SU-DHL-6 (cell line): ENCODE measurements at regions not wholly inside any gene's neighbourhood (a gene's known extent, or its start where the extent isn't known, plus 50 kb on each side); places are given as distances from the start of the nearest gene placed in this dataset.

Experiments
- H2AFZ ChIP-seq: fragments of 200-600 bp; sonication (generic); 2 replicates; pipeline ENCODE4 v1.6.1; 2014; ENCODE audit warnings: low read depth, mild to moderate bottlenecking, moderate library complexity, mixed read lengths, antibody characterized with exemption, low read length; ENCODE audit not compliant: severe bottlenecking
- H3F3A ChIP-seq: fragments of 200-600 bp; shearing (Covaris generic); 2 replicates; pipeline ENCODE4 v1.6.0; 2016; ENCODE audit warnings: antibody characterized with exemption, mild to moderate bottlenecking; ENCODE audit not compliant: insufficient read depth
- H3K27ac ChIP-seq: fragments of 200-600 bp; sonication (generic); 2 replicates; pipeline ENCODE4 v1.5.1; 2016; ENCODE audit warnings: low read depth, mild to moderate bottlenecking, low read length, moderate library complexity, mixed read lengths
- H3K27me3 ChIP-seq: fragments of 200-600 bp; sonication (generic), shearing (Covaris generic); 2 replicates; pipeline ENCODE4 v1.6.0; 2014; ENCODE audit warnings: mild to moderate bottlenecking, low read length
- H3K36me3 ChIP-seq: fragments of 200-600 bp; sonication (generic); 2 replicates; pipeline ENCODE4 v1.6.1; 2014; ENCODE audit warnings: mild to moderate bottlenecking, low read length, mixed read lengths
- H3K4me2 ChIP-seq: fragments of 300-600, 200-600 bp; shearing (Covaris generic), sonication (generic); 2 replicates; pipeline ENCODE4 v1.6.0; 2014; ENCODE audit warnings: low read length, low read depth, mild to moderate bottlenecking; ENCODE audit not compliant: poor library complexity, severe bottlenecking
- H3K4me3 ChIP-seq: fragments of 200-600 bp; sonication (generic); 2 replicates; pipeline ENCODE4 v1.5.1; 2014; ENCODE audit warnings: antibody characterized with exemption, low read length, mild to moderate bottlenecking, mixed read lengths; ENCODE audit not compliant: insufficient read depth, poor library complexity, severe bottlenecking
- H3K79me2 ChIP-seq: fragments of 200-600 bp; sonication (generic); 2 replicates; pipeline ENCODE4 v1.6.1; 2014; ENCODE audit warnings: mild to moderate bottlenecking, low read length, moderate library complexity; ENCODE audit not compliant: insufficient read depth
- H3K9ac ChIP-seq: fragments of 200-600 bp; sonication (generic); 2 replicates; pipeline ENCODE4 v1.7.0; 2014; ENCODE audit warnings: mild to moderate bottlenecking, low read length
- H3K9me2 ChIP-seq: fragments of 200-600 bp; sonication (generic); replicated peaks from 2 replicates; pipeline ENCODE4 v1.6.1; 2014; ENCODE audit warnings: low read length; ENCODE audit not compliant: insufficient read depth
- H3K9me3 ChIP-seq: fragments of 200-600 bp; sonication (generic); 2 replicates; pipeline ENCODE4 v1.6.1; 2014; ENCODE audit warnings: low read length, mixed read lengths; ENCODE audit not compliant: insufficient read depth
- H4K20me1 ChIP-seq: fragments of 200-600 bp; sonication (generic); 2 replicates; pipeline ENCODE4 v1.6.1; 2014; ENCODE audit warnings: low read depth, mild to moderate bottlenecking, antibody characterized with exemption, low read length, moderate library complexity, mixed read lengths
- EZH2phosphoT487 ChIP-seq: fragments of 200-600 bp; sonication (generic), shearing (Covaris generic); conservative IDR thresholded peaks from 2 replicates; pipeline ENCODE4 v1.6.1; 2018; ENCODE audit warnings: mild to moderate bottlenecking, antibody characterized with exemption, low read length, moderate library complexity, mixed read lengths
- TF ChIP-seq, protein P1 (sequence below): fragments of 200-600 bp; sonication (generic); IDR thresholded peaks from one replicate; pipeline ENCODE4 v1.5.1; 2017; ENCODE audit warnings: antibody characterized with exemption, mild to moderate bottlenecking, low read length, moderate library complexity; ENCODE audit not compliant: insufficient read depth, poor library complexity, severe bottlenecking

- no peaks in the 10 kb centered on the region for H3K27me3 ChIP-seq
- H3K36me3 ChIP-seq = no peaks in the 10 kb centered on the region
- no peaks in the 10 kb centered on the region for H3K9me2 ChIP-seq
- no peaks in the 10 kb centered on the region for H3F3A ChIP-seq
- TF ChIP-seq, protein P1, sequence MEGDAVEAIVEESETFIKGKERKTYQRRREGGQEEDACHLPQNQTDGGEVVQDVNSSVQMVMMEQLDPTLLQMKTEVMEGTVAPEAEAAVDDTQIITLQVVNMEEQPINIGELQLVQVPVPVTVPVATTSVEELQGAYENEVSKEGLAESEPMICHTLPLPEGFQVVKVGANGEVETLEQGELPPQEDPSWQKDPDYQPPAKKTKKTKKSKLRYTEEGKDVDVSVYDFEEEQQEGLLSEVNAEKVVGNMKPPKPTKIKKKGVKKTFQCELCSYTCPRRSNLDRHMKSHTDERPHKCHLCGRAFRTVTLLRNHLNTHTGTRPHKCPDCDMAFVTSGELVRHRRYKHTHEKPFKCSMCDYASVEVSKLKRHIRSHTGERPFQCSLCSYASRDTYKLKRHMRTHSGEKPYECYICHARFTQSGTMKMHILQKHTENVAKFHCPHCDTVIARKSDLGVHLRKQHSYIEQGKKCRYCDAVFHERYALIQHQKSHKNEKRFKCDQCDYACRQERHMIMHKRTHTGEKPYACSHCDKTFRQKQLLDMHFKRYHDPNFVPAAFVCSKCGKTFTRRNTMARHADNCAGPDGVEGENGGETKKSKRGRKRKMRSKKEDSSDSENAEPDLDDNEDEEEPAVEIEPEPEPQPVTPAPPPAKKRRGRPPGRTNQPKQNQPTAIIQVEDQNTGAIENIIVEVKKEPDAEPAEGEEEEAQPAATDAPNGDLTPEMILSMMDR = no peak
- no peak for TF ChIP-seq EZH2phosphoT487
- no peaks in the 10 kb centered on the region for H3K9me3 ChIP-seq
- H2AFZ ChIP-seq = no peak overlapping the region
- no peaks in the 10 kb centered on the region for H3K79me2 ChIP-seq
- H3K4me2 ChIP-seq = no peak overlapping the region
- no peak overlapping the region for H3K4me3 ChIP-seq
- H3K27ac ChIP-seq = no peak overlapping the region
- no peak overlapping the region for H3K9ac ChIP-seq
- no peaks in the 10 kb centered on the region for H4K20me1 ChIP-seq
Measured at GRCh38 chr6:71388068-71388744, 99.6 kb downstream of the OGFRL1 start.

DNA sequence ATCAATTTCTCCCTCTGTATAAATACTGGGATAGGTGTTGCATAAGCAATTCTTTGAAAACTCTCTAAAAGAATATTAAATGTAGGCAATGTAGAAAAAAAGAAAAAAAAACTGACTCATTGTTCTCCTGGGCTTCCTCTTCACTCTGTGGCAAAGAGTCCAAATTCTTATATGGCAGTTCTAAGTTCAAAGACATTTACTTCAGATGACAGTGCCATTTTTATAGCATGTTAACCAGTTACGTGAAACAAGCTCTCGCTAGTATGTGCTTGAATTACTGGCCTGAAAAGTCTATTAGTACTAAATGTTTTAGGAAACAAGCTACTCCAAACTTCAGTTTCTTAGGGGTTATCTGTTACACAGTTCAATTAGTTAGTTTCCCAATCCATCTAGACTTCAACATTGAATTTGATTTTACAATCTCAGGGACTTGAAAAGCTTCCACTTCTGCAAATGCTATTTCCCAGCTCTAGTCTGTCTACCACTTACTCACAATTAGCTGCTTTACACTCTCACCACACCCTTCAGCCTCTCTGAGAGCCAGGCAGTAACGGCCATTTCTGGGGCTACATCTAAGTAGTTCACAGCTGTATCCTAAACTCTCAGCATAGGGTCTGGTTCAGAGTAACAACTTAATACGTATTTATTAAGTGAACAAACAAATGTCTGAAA lies 100.4 kb downstream of the OGFRL1 start:
- Histone ChIP-seq H3K27me3 (no peaks in the 10 kb centered on the region), H4K20me1 (no peaks in the 10 kb centered on the region), H3K4me3 (no peak overlapping the region), H3K27ac (no peak overlapping the region), H3K36me3 (no peaks in the 10 kb centered on the region), H2AFZ (no peak overlapping the region), H3F3A (no peaks in the 10 kb centered on the region), H3K9me2 (no peaks in the 10 kb centered on the region), H3K9me3 (no peaks in the 10 kb centered on the region), H3K79me2 (no peaks in the 10 kb centered on the region), H3K9ac (no peak overlapping the region), H3K4me2 (no peak overlapping the region)
- no peak for TF ChIP-seq EZH2phosphoT487
- TF ChIP-seq, protein P1 = no peak

GRCh38 chr6:71391126-71391525 lies 102.5 kb downstream of the OGFRL1 start:
- Histone ChIP-seq H3K79me2 (no peaks in the 10 kb centered on the region), H3K27ac (no peak overlapping the region), H3K9ac (no peak overlapping the region), H3K9me3 (no peaks in the 10 kb centered on the region), H3F3A (no peaks in the 10 kb centered on the region), H3K4me3 (no peak overlapping the region), H2AFZ (no peak overlapping the region), H3K36me3 (no peaks in the 10 kb centered on the region), H3K4me2 (no peak overlapping the region), H3K9me2 (no peaks in the 10 kb centered on the region), H3K27me3 (no peaks in the 10 kb centered on the region), H4K20me1 (no peaks in the 10 kb centered on the region)
- TF ChIP-seq, protein P1 = no peak
- no peak for TF ChIP-seq EZH2phosphoT487
